T47D (cell line): ENCODE measurements at regions not wholly inside any gene's neighbourhood (a gene's known extent, or its start where the extent isn't known, plus 50 kb on each side); places are given as distances from the start of the nearest gene placed in this dataset.
A peak's percentile ranks its signal among the peaks of the same experiment; 100 is the strongest.
"Not testable (repeated sequence)": the region's sequence is repeated elsewhere in the genome, so short reads cannot be mapped to it uniquely, and the experiment has no call there.

Experiments used
- DNase-seq, 2 experiments: peaks; one replicate each; pipeline versions ENCODE4 v3.0.0 to v3.0.0-alpha.2; 2011 to 2012; ENCODE audit warnings: low read depth in 1 of 2, low spot score in 1 of 2
- JUND ChIP-seq: IDR thresholded peaks from 2 replicates; pipeline ENCODE4 v1.6.1; 2012; ENCODE audit warnings: low read depth
- in situ Hi-C: cut with HindIII; loops from 2 replicates; pipeline ENCODE4 v1.10.0; 2016; ENCODE audit warnings: low sequenced_read_pairs, low pct_unique_long_range_greater_than_20kb

GRCh38 chr5:173411791-173412555 lies 83.8 kb upstream of the STC2 start:
- in situ Hi-C loops = no loop called here
- no peak for DNase-seq
- TF ChIP-seq JUND = no peak

GRCh38 chr5:173410459-173411233 lies 82.4 kb upstream of the STC2 start:
- no peak for TF ChIP-seq JUND
- DNase-seq = no peak
- in situ Hi-C loops = no loop called here

- in situ Hi-C loops = no loop called here
- TF ChIP-seq JUND = no peak
- no peak for DNase-seq
These were observed 80.7 kb upstream of the STC2 start for GRCh38 chr5:173408946-173409345.

GRCh38 chr5:173399851-173400250 lies 71.6 kb upstream of the STC2 start:
- no peak for TF ChIP-seq JUND
- in situ Hi-C loops = no loop called here
- DNase-seq = no peak

GRCh38 chr5:173397516-173397915 lies 69.3 kb upstream of the STC2 start:
- in situ Hi-C loops = no loop called here
- no peak for TF ChIP-seq JUND
- DNase-seq = no peak

- TF ChIP-seq JUND = no peak
- in situ Hi-C loops = no loop called here
- DNase-seq = no peak
These were observed 68.2 kb upstream of the STC2 start for GRCh38 chr5:173396311-173396993.

- TF ChIP-seq JUND = no peak
- no peak for DNase-seq
- in situ Hi-C loops = no loop called here
These were observed 67.7 kb upstream of the STC2 start for GRCh38 chr5:173395933-173396308.

- peak in 1 of 2 experiments; percentile 51 for DNase-seq
- no peak for TF ChIP-seq JUND
- in situ Hi-C loops = no loop called here
These were observed 67.2 kb upstream of the STC2 start for GRCh38 chr5:173395257-173395932.

GRCh38 chr5:173394701-173395100 lies 66.5 kb upstream of the STC2 start:
- no peak for DNase-seq
- in situ Hi-C loops = no loop called here
- TF ChIP-seq JUND = no peak

GRCh38 chr5:173392172-173392571 lies 64.0 kb upstream of the STC2 start:
- no peak for TF ChIP-seq JUND
- in situ Hi-C loops = no loop called here
- no peak for DNase-seq

GRCh38 chr5:173391031-173391430 lies 62.8 kb upstream of the STC2 start:
- in situ Hi-C loops = no loop called here
- DNase-seq = no peak
- TF ChIP-seq JUND = no peak

- in situ Hi-C loops, DNase-seq: not testable (repeated sequence)
These were observed 59.1 kb upstream of the STC2 start for GRCh38 chr5:173387293-173387692.

GRCh38 chr5:173385832-173386360 lies 57.7 kb upstream of the STC2 start:
- TF ChIP-seq JUND = no peak
- in situ Hi-C loops = no loop called here
- DNase-seq = peak in 1 of 2 experiments; percentile 55
